Spleen (tissue), 11 donors: ENCODE measurements at regions not wholly inside any gene's neighbourhood (a gene's known extent, or its start where the extent isn't known, plus 50 kb on each side); places are given as distances from the start of the nearest gene placed in this dataset.

Source experiments
- DNase-seq: peaks from one replicate; pipeline ENCODE4 v3.0.0-alpha.2; 2020
- H3K27ac ChIP-seq, 8 donors: fragments of 200-600 bp; sonication (generic) in 7 of 8; 1 replicate in 4 of 8; 2 replicates in 4 of 8; pipeline versions ENCODE4 v1.5.0 to v1.8.0; 2016 to 2021; ENCODE audit warnings: inconsistent platforms in 4 of 8, mild to moderate bottlenecking in 4 of 8, moderate library complexity in 1 of 8
- H3K27me3 ChIP-seq, 7 donors: fragments of 200-600 bp; sonication (generic) in 6 of 7; replicated peaks in 1 of 7; 1 replicate in 4 of 7; 2 replicates in 3 of 7; pipeline versions ENCODE4 v1.5.0 to v1.8.0; 2016 to 2021; ENCODE audit warnings: inconsistent platforms in 3 of 7, mild to moderate bottlenecking in 1 of 7
- H3K36me3 ChIP-seq, 6 donors: fragments of 200-600 bp; sonication (generic) in 5 of 6; 1 replicate in 4 of 6; 2 replicates in 2 of 6; pipeline versions ENCODE4 v1.5.0 to v1.8.0; 2016 to 2021; ENCODE audit warnings: inconsistent platforms in 2 of 6
- H3K4me1 ChIP-seq, 6 donors: fragments of 200-600 bp; sonication (generic) in 5 of 6; 1 replicate in 3 of 6; 2 replicates in 3 of 6; pipeline versions ENCODE4 v1.5.0 to v1.8.0; 2016 to 2021; ENCODE audit warnings: inconsistent platforms in 3 of 6
- H3K4me3 ChIP-seq, 8 donors: fragments of 200-600 bp; sonication (generic) in 7 of 8; 1 replicate in 4 of 8; 2 replicates in 4 of 8; pipeline versions ENCODE4 v1.5.0 to v1.8.0; 2016 to 2021; ENCODE audit warnings: inconsistent platforms in 4 of 8, mild to moderate bottlenecking in 4 of 8, moderate library complexity in 2 of 8
- H3K9me3 ChIP-seq, 8 donors: fragments of 200-600 bp; sonication (generic) in 7 of 8; 1 replicate in 4 of 8; 2 replicates in 4 of 8; pipeline versions ENCODE4 v1.5.0 to v1.8.0; 2016 to 2021; ENCODE audit warnings: inconsistent platforms in 4 of 8
- POLR2A ChIP-seq, 3 donors: fragments of 450-650 bp; IDR thresholded peaks; one replicate each; pipeline ENCODE4 v1.5.1; 2017; ENCODE audit warnings: antibody characterized with exemption in 3 of 3, mild to moderate bottlenecking in 1 of 3
- POLR2AphosphoS5 ChIP-seq, 3 donors: sonication (generic); formaldehyde crosslinking; IDR thresholded peaks; one replicate each; pipeline ENCODE4 v1.5.1; 2017; ENCODE audit warnings: antibody characterized with exemption in 3 of 3
- WGBS, 5 donors: extraction: QIAGEN DNeasy Blood & Tissue Kit in 3 of 5; methylation state at CpG; one replicate each; pipeline versions ENCODE4 v1.1.5 to v1.1.7; 2013 to 2018; 5-methylcytosine and 5-hydroxymethylcytosine counted together
- intact Hi-C: fragments of 100-400 bp; cut with DNase I; formaldehyde crosslinking; loops from one replicate; pipeline ENCODE4 v1.15.0; 2023; ENCODE audit warnings: low total_unique reads
- TF ChIP-seq, protein P1 (sequence below), 11 experiments: fragments of 200-600 bp in 7 of 11; fragments of 450-650 bp in 4 of 11; sonication (generic) in 4 of 11; IDR thresholded peaks in 8 of 11; conservative IDR thresholded peaks in 3 of 11; 1 replicate in 7 of 11; 2 replicates in 4 of 11; pipeline versions ENCODE4 v1.4.0 to v1.8.0; 2016 to 2021; ENCODE audit warnings: antibody characterized with exemption in 11 of 11, inconsistent platforms in 4 of 11, mild to moderate bottlenecking in 1 of 11
- donor health status: healthy with polysubstance abuse.
- donor health status: DM: no; HTN: no; CAD: no; lungs with moderate emphysema.
- donor health status: DM: no; HTN: no; CAD: no.
- donor health status: Bipolar disorder and iron deficiency.
- donor health status: healthy.
- donor health status: DM: no; HTN: no; CAD: no.
- donor health status: DM: yes; HTN: yes; CAD: no.

DNA sequence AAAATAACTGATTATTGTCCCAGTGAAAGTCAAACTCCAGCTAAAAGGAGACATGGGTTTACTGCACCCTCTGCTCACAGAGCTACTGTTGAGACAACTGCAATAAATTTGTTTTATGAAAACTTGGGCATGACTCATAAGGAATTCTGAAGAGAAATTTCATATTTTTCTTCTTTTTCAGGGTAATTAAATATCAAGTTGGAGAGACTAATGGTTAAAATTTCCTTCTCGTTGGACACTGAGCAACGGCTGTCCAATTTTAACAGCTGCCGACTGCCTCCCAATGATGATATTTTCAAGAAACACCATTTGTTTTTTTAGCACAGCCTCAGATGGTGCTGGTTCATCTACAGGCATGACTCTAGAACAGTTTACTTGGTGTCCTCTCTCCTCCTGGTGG, 259.2 kb upstream of the RGMB start:
- Histone ChIP-seq H3K27me3 (no peaks in the 10 kb centered on the region), H3K27ac (no peak overlapping the region), H3K36me3 (no peaks in the 10 kb centered on the region), H3K4me3 (no peak overlapping the region), H3K9me3 (no peaks in the 10 kb centered on the region), H3K4me1 (no peaks in the 10 kb centered on the region)
- TF ChIP-seq, protein P1, sequence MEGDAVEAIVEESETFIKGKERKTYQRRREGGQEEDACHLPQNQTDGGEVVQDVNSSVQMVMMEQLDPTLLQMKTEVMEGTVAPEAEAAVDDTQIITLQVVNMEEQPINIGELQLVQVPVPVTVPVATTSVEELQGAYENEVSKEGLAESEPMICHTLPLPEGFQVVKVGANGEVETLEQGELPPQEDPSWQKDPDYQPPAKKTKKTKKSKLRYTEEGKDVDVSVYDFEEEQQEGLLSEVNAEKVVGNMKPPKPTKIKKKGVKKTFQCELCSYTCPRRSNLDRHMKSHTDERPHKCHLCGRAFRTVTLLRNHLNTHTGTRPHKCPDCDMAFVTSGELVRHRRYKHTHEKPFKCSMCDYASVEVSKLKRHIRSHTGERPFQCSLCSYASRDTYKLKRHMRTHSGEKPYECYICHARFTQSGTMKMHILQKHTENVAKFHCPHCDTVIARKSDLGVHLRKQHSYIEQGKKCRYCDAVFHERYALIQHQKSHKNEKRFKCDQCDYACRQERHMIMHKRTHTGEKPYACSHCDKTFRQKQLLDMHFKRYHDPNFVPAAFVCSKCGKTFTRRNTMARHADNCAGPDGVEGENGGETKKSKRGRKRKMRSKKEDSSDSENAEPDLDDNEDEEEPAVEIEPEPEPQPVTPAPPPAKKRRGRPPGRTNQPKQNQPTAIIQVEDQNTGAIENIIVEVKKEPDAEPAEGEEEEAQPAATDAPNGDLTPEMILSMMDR (IDR thresholded peaks at IDR 0.05 in 8 of 11, conservative IDR thresholded peaks at IDR 0.05 in 3 of 11) = no peak
- TF ChIP-seq POLR2AphosphoS5 (IDR thresholded peaks at IDR 0.05) = no peak
- no peak for TF ChIP-seq POLR2A (IDR thresholded peaks at IDR 0.05)
- 83 to 94% (median 88%) methylated on average over 3 of the region's 3 CpGs for WGBS, 5 donors
- DNase-seq = no peak
- intact Hi-C loops = no loop called here

DNA sequence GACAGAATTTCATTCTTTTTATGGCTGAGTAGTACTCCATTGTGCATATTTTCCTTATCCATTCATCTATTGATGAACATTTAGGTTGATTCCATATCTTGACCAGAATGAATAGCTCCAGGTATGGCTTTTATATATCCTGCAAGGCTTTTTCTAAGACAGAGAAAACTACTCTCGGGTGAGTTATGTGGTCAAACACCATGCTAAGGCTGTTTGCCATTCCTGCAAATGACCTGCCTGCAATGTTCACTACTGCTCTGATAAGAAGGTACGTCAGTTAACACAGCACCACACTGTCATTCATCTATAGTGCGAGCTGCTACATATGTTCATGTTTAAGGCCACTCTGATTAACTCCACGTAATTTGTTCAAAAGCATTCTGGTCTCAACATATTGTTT, 256.8 kb upstream of the RGMB start:
- 82 to 90% (median 86%) methylated on average over 4 of the region's 4 CpGs for WGBS, 5 donors
- Histone ChIP-seq H3K27ac (no peak overlapping the region), H3K36me3 (no peaks in the 10 kb centered on the region), H3K4me1 (no peaks in the 10 kb centered on the region), H3K27me3 (no peaks in the 10 kb centered on the region), H3K9me3 (no peaks in the 10 kb centered on the region), H3K4me3 (no peak overlapping the region)
- no peak for TF ChIP-seq POLR2AphosphoS5 (IDR thresholded peaks at IDR 0.05)
- TF ChIP-seq, protein P1 (IDR thresholded peaks at IDR 0.05 in 8 of 11, conservative IDR thresholded peaks at IDR 0.05 in 3 of 11) = no peak
- TF ChIP-seq POLR2A (IDR thresholded peaks at IDR 0.05) = no peak
- no peak for DNase-seq
- intact Hi-C loops = no loop called here

DNA sequence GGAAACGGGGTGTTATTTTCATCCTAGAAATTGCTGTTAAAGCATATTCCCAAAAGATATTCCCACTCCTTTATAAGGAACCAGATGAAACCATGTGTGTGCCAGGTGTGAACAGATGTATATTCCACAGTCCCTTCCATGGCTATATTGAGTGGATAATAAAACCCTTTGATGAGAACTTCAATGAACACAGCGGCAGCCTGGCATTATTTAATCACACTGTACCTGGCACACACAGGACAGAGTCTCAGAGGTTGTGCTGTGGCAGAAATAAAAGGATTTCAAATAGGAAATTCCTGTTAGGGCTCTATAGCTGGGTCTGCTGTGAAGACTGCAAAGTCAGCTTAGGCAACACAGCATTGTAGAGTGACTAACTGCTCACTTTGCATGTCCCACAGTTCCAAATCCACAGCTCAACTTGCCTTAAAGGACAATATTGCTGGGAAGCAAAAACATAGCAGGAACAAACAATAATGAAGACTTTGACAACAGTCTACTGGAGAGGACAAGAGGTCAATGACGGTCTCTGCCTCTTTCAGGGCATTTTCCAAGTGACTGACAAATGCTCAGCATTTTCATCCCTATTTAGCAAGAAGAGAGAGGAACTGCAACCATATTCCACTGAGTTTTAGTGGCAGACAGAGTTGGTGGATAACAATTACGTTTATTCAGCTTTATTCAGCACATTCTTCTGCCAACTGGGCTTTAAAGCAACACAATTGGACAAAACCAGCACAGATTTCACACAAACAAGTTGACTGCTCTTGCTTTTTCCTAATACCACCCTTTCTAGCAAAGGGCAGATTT, 255.7 kb upstream of the RGMB start:
- Histone ChIP-seq H3K27me3 (no peaks in the 10 kb centered on the region), H3K9me3 (no peaks in the 10 kb centered on the region), H3K36me3 (no peaks in the 10 kb centered on the region), H3K4me1 (no peaks in the 10 kb centered on the region), H3K4me3 (no peak overlapping the region), H3K27ac (no peak overlapping the region)
- 57 to 71% (median 62%) methylated on average over 4 of the region's 4 CpGs for WGBS, 5 donors
- TF ChIP-seq, protein P1 (IDR thresholded peaks at IDR 0.05 in 8 of 11, conservative IDR thresholded peaks at IDR 0.05 in 3 of 11) = no peak
- no peak for TF ChIP-seq POLR2A (IDR thresholded peaks at IDR 0.05)
- TF ChIP-seq POLR2AphosphoS5 (IDR thresholded peaks at IDR 0.05) = no peak
- DNase-seq = no peak
- intact Hi-C loops = no loop called here

DNA sequence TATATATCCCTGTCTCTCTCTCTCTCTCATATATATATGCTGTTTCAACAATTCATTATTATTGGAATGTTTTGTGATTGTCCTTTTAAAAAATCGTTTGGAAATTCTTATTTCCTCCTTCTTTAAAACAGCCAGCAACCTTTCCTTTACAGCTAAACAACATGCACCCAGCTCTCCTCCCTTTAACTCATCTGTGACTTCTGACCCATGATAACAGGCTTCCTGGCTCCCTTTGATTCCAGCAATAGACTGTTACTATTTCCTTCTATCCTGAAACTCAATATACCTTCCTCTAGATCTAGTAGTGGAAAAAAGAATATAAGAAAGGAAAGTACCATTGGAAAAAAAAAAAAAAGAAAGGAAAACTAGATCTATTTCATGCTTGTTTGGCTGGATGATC, 254.7 kb upstream of the RGMB start:
- DNase-seq = no peak
- WGBS, 5 donors = 4 to 13% (median 8%) methylated on average over 1 of the region's 1 CpG
- no peak overlapping the region for H3K27ac ChIP-seq

More for the DNA sequence above, 254.7 kb upstream of the RGMB start:
- TF ChIP-seq, protein P1 (IDR thresholded peaks at IDR 0.05 in 8 of 11, conservative IDR thresholded peaks at IDR 0.05 in 3 of 11) = no peak
- no peak for TF ChIP-seq POLR2AphosphoS5 (IDR thresholded peaks at IDR 0.05)
- TF ChIP-seq POLR2A (IDR thresholded peaks at IDR 0.05) = no peak
- Histone ChIP-seq H3K4me3 (no peak overlapping the region), H3K27me3 (no peaks in the 10 kb centered on the region), H3K9me3 (no peaks in the 10 kb centered on the region), H3K36me3 (no peaks in the 10 kb centered on the region), H3K4me1 (no peaks in the 10 kb centered on the region)
- intact Hi-C loops = no loop called here
